ENCODE measurements at regions not wholly inside any gene's neighbourhood (a gene's known extent, or its start where the extent isn't known, plus 50 kb on each side); places are given as distances from the start of the nearest gene placed in this dataset.
A peak's percentile ranks its signal among the peaks of the same experiment; 100 is the strongest.

GRCh38 chr5:88490874-88491273 is 222.2 kb upstream of the TMEM161B start:
- no peak overlapping the region for H2BK12ac ChIP-seq (ENCODE audit: insufficient read length, low read depth, low read length)
- H3K4me1 ChIP-seq (ENCODE audit: insufficient read depth, low read length) = peaks cover 2% of the 10 kb centered on the region; the same call in 1 of the 2 replicates
- no peak overlapping the region for H2AK5ac ChIP-seq (ENCODE audit: insufficient read length, low read length)
- H2BK15ac ChIP-seq (ENCODE audit: low read depth, low read length) = no peak overlapping the region
- no peak overlapping the region for H4K5ac ChIP-seq (ENCODE audit: insufficient read length, low read depth, low read length)
- H3K4me3 Mint-ChIP-seq = no peak overlapping the region
- H3K79me2 ChIP-seq (ENCODE audit: insufficient read depth, low read length) = no peaks in the 10 kb centered on the region
- no peak for DNase-seq
- no peak overlapping the region for H3T11ph ChIP-seq (ENCODE audit: low read length)
- no peak overlapping the region for H3K9ac ChIP-seq (ENCODE audit: extremely low read depth, insufficient read length, low read length)
- no peaks in the 10 kb centered on the region for H3K79me1 ChIP-seq (ENCODE audit: insufficient read depth, low read depth, low read length, poor library complexity, severe bottlenecking)
- H4K8ac ChIP-seq (replicated peaks; ENCODE audit: insufficient read length, low read depth, low read length) = no peak overlapping the region
- no peaks in the 10 kb centered on the region for H4K20me1 ChIP-seq (ENCODE audit: control insufficient read depth, insufficient read depth, insufficient read length)
- H3K18ac ChIP-seq (ENCODE audit: insufficient read length, low read depth, low read length) = no peak overlapping the region
- no peaks in the 10 kb centered on the region for H3K23me2 ChIP-seq (ENCODE audit: insufficient read length, low read depth, low read length, poor library complexity, severe bottlenecking)
- H3K27me3 Mint-ChIP-seq (ENCODE audit: low read depth) = peaks cover 2% of the 10 kb centered on the region; the same call in 1 of the 2 replicates
- H3K14ac ChIP-seq (ENCODE audit: insufficient read depth, low read length) = no peak overlapping the region
- H3K23ac ChIP-seq (ENCODE audit: insufficient read length, low read depth, low read length) = no peak overlapping the region
- WGBS (ENCODE audit: extremely low coverage, insufficient read length, low lambda C conversion rate) = no CpG with 5 or more reads among the region's 4 CpGs
- H2AFZ ChIP-seq (ENCODE audit: low read length) = no peak overlapping the region
- H3K27ac ChIP-seq (ENCODE audit: insufficient read length, low read depth, low read length) = no peak overlapping the region
- no peaks in the 10 kb centered on the region; the same call in 1 of the 2 replicates for H3K27me3 ChIP-seq (ENCODE audit: insufficient read depth, low read length)
- H3K56ac ChIP-seq (ENCODE audit: insufficient read length, low read depth, low read length) = no peak overlapping the region
- no peak overlapping the region for H2BK5ac ChIP-seq (ENCODE audit: insufficient read length, low read length)
- peak overlapping the region in 1 of 3 experiments; percentile 8; a peak in 2 of 7 replicates for H3K27ac Mint-ChIP-seq
- no peak overlapping the region for H3K4ac ChIP-seq (ENCODE audit: low read depth, low read length)
- no peak overlapping the region for H2BK120ac ChIP-seq (ENCODE audit: low read depth, low read length, poor library complexity, severe bottlenecking)
- H2BK20ac ChIP-seq (ENCODE audit: low read depth, low read length, poor library complexity, severe bottlenecking) = no peak overlapping the region
- TF ChIP-seq, protein P1, sequence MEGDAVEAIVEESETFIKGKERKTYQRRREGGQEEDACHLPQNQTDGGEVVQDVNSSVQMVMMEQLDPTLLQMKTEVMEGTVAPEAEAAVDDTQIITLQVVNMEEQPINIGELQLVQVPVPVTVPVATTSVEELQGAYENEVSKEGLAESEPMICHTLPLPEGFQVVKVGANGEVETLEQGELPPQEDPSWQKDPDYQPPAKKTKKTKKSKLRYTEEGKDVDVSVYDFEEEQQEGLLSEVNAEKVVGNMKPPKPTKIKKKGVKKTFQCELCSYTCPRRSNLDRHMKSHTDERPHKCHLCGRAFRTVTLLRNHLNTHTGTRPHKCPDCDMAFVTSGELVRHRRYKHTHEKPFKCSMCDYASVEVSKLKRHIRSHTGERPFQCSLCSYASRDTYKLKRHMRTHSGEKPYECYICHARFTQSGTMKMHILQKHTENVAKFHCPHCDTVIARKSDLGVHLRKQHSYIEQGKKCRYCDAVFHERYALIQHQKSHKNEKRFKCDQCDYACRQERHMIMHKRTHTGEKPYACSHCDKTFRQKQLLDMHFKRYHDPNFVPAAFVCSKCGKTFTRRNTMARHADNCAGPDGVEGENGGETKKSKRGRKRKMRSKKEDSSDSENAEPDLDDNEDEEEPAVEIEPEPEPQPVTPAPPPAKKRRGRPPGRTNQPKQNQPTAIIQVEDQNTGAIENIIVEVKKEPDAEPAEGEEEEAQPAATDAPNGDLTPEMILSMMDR (conservative IDR thresholded peaks at IDR 0.05) = no peak
- H3K36me3 Mint-ChIP-seq (ENCODE audit: insufficient read depth in 1 of 3, low read depth in 3 of 3) = no peaks in the 10 kb centered on the region
- H3K4me2 ChIP-seq (ENCODE audit: insufficient read depth, insufficient read length, low read length) = no peak overlapping the region
- H3K9me3 Mint-ChIP-seq = no peaks in the 10 kb centered on the region
- peaks cover 34 to 42% of the 10 kb centered on the region in 2 experiments for H3K4me1 Mint-ChIP-seq
- H4K91ac ChIP-seq (ENCODE audit: insufficient read length, low read depth, low read length) = no peak overlapping the region
- no peaks in the 10 kb centered on the region for H3K9me3 ChIP-seq (ENCODE audit: control insufficient read depth, low read depth, low read length)
